GM12892 (cell line): ENCODE measurements at regions not wholly inside any gene's neighbourhood (a gene's known extent, or its start where the extent isn't known, plus 50 kb on each side); places are given as distances from the start of the nearest gene placed in this dataset.

Experiments
- POLR2A ChIP-seq: IDR thresholded peaks from 2 replicates; pipeline ENCODE4 v1.6.1; 2011; ENCODE audit warnings: low read depth, low read length, control low read depth
- POLR2AphosphoS5 ChIP-seq: IDR thresholded peaks from 2 replicates; pipeline ENCODE4 v1.6.1; 2011; ENCODE audit warnings: low read depth, low read length, control low read depth
- TAF1 ChIP-seq: IDR thresholded peaks from 2 replicates; pipeline ENCODE4 v1.6.1; 2011; ENCODE audit warnings: low read depth, mild to moderate bottlenecking, control low read depth, low read length, borderline replicate concordance

- TF ChIP-seq POLR2A (no peak), POLR2AphosphoS5 (no peak), TAF1 (no peak)
These were observed 103.3 kb upstream of the USP29 start for GRCh38 chr19:57016491-57016890.
